H1 (cell line): ENCODE measurements at regions not wholly inside any gene's neighbourhood (a gene's known extent, or its start where the extent isn't known, plus 50 kb on each side); places are given as distances from the start of the nearest gene placed in this dataset.

Experiments
- BRCA1 ChIP-seq: IDR thresholded peaks from 2 replicates; pipeline ENCODE4 v1.6.1; 2012; ENCODE audit warnings: low read depth, low read length, improper control_type of control experiment
- CHD7 ChIP-seq: fragments of 300-600 bp; sonication (generic); IDR thresholded peaks from 2 replicates; pipeline ENCODE4 v1.7.1; 2012; ENCODE audit warnings: low read length, moderate library complexity, mild to moderate bottlenecking, inconsistent platforms; ENCODE audit not compliant: insufficient replicate concordance
- MAFK ChIP-seq: IDR thresholded peaks from 2 replicates; pipeline ENCODE4 v1.6.1; 2012; ENCODE audit warnings: low read depth, mild to moderate bottlenecking, improper control_type of control experiment, low read length
- NRF1 ChIP-seq: IDR thresholded peaks from 2 replicates; pipeline ENCODE4 v1.6.1; 2011; ENCODE audit warnings: mild to moderate bottlenecking, low read depth, low read length, improper control_type of control experiment

- no peak for TF ChIP-seq CHD7
- no peak for TF ChIP-seq NRF1
- TF ChIP-seq BRCA1 = no peak
- TF ChIP-seq MAFK = no peak
Observed at GRCh38 chr1:38486085-38486484, 373.5 kb downstream of the RRAGC start (continued).
